Left cardiac atrium (tissue), 4 donors: ENCODE measurements at regions not wholly inside any gene's neighbourhood (a gene's known extent, or its start where the extent isn't known, plus 50 kb on each side); places are given as distances from the start of the nearest gene placed in this dataset.

Experiments used
- ATAC-seq, 2 donors: fragments of 200-7000 bp; cut with Tn5 transposase; one replicate each; pipeline ENCODE4 v1.9.1; 2020; ENCODE audit warnings: mild to moderate bottlenecking in 2 of 2, moderate library complexity in 2 of 2
- DNase-seq: peaks from one replicate; pipeline ENCODE4 v3.0.0-alpha.2; 2020
- intact Hi-C, 2 donors: fragments of 100-400 bp; cut with DNase I; formaldehyde crosslinking; loops; one replicate each; pipeline versions ENCODE4 v1.14.1 to v1.15.1; 2022 to 2023
- donor health status: DM: no; HTN: yes; CAD: no.
- donor health status: DM: no; HTN: yes; CAD: no; lungs with severe emphysema.
- donor health status: DM: yes; HTN: yes; CAD: no.
- donor health status: Dilated cardiomyopathy.

DNA sequence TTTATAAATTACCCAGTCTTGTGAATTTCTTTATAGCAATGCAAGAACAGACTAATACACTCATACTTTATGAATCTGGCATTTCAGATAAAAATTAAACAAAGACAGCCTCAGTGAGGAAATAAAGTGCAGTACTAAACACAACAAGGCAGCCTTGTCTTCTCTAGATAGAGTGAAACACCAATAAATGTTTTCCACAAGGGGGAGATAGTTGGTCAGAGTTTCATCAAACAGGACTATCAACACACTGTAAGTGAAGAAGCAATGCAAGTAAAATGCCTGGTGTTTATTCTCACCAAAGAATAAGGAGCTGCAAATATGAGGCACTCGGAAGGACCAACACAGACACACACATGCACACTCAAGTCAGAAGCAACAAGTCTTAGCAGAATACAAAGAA is 62.8 kb downstream of the FAM9B start:
- intact Hi-C loops = no loop called here
- no peak for ATAC-seq
- no peak for DNase-seq

DNA sequence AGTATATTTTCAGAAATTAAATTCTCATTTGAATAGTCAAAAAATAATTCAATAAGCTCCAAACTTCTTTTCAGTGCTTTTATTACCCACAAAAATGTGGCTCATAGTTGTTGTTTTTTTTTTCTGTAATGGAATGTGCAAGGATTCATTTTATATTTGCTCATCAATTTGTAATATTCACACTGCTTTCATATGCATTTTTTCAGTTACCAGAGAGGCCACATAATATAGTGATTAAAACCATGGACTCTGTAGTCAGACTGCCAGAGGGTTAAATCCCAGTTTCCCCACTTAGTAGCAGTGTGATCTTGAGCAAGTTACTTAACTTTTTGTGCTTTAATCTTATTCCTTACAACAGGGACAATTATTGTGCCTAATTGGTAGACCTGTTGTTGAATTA is 64.5 kb downstream of the FAM9B start:
- ATAC-seq = no peak
- intact Hi-C loops = no loop called here
- no peak for DNase-seq

DNA sequence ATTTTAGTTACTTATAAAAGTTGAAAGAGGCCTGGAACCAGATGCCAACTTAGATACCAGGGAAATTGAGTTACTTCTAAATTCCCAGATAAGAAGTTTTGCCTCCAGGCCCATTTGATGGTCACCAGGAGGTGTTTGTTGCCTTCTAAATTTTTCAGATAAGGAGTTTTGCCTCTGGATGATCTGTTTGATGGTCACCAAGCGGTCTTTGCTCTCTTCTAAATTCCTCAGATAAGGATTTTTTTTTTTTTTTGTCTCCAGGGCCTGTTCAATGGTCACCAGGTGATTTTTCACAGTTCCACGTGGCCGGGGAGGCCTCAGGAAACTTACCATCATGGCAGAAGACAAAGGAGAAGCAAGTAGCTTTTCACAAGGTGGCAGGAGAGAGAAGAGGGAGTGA is 66.5 kb downstream of the FAM9B start:
- no peak for ATAC-seq
- intact Hi-C loops = no loop called here
- DNase-seq = no peak

DNA sequence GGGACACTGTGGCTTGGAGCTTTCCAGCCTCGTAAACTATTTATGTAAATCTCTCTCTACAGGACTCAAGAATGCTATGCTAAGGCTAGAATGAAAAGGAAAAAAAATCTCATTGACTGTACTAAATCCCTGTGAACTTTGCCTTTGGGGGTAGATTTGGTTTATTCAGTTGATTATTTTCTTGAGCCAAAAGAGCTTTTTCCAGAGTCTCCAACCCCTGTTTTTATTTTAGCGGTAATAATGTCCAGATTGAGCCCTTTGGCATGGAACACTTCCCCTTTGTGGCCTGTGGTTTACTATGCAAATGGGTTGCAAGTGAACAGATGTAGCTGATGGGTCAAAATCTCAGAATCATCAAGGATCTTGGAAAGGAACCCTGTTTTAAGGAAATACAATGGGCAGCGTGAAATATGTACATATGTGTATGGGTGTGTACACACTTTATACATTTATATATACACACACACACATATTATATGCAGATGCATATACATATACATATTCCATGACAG is 72.9 kb downstream of the FAM9B start:
- intact Hi-C loops = no loop called here
- DNase-seq (no peak), ATAC-seq (no peak)

DNA sequence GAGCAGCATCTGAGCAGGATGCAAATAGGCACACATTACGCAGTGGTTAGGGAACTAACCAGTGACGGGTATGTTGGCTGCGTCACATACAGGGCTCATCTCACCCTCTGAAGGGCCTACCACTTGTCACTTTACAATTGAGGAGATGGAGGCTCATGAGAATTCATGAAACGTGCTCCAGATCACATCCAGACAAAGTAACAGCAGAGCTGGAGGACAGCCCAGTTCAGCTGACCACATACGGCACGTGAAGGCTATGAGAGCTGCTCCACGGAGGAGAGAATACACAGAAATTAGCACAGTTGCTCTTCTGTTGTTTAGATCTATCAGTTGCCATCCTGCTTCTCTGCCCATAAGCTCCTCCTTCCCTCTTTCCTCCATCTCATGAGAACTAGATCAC is 78.4 kb downstream of the FAM9B start:
- intact Hi-C loops = no loop called here
- DNase-seq (no peak), ATAC-seq (no peak)

DNA sequence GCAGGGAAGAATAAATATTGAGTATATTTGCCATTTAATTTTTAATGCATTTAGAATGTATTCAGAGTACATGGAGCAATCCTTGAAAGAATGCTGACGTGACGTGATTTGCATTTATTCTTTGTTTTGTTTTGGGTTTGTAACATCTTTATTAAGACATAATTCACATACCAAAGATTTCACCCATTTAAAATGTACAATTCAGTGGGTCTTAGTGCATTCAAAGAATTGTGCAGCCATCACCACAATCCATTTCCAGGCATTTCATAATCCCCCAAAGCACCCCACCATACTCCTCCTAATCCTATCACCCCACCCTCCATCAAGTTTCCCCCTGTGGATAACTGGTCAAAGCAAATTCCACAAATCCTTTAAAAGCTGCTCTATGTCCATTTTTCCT is 87.4 kb downstream of the FAM9B start:
- no peak for DNase-seq
- intact Hi-C loops = no loop called here
- ATAC-seq = no peak

DNA sequence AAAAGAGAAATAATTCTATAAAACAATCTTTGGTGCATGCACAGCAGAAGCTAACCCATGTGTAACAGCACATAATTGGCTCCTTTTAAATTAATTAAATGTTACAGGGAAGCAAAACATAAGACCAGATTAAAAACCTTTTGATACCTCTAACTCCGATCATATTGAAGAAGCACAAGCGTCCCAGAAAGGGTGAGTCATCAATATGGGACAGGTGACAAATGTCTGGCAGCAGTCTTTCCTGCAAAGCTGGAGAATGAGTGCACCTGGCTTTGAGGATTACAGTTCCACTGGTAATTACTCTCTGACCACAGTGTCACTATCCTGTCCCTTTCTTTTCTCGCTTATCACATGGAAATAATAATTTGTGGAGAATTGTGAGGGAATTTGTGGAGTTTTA is 94.6 kb downstream of the FAM9B start:
- ATAC-seq = no peak
- intact Hi-C loops = no loop called here
- DNase-seq = no peak

DNA sequence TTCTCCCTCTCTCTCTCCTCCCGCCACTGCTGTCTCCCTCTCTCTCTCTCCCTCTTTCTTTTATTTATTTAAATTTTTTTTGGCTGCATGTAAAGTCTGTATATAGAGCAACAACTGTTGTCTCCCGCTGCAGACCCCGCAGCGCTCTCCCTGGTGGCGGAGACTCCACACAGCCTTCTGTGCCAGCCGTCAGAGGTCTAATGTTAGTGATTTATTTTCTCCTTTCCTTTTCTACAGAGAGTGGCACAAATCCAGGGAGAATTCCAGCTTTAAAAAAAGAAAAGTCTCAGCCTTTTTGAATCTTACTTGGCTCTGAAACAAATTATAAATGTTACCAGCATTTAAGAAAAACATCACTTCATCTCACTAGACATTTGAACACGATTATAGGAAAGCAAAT is 106.2 kb downstream of the FAM9B start:
- intact Hi-C loops = no loop called here
- no peak for ATAC-seq
- DNase-seq = no peak

DNA sequence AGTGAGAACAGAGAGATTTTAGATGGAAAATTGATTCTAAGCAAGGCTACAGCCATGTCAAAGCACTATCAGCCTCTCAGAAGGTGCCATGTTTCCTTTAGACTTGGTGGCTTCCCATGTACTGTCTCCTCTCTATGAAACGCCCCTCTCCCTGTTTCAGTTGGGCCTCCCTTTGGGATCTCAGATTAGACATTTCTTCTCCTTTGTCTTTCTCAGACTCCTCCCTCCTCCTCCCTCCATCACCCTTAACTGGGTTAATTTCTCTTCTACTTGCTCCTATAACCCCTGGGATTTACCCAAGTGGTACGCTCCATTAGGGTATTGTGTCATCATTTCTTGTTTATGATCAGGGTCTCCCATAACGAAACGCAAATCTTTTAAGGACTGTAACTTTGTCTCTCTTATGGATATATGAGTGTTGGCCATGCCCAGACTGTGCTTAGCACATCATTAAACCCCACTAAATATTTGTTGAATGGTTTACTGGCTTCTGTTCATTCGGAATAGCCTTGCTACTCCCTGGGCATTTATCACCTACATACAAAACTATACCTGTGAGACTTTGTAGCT is 106.8 kb downstream of the FAM9B start:
- intact Hi-C loops = no loop called here
- no peak for ATAC-seq

DNA sequence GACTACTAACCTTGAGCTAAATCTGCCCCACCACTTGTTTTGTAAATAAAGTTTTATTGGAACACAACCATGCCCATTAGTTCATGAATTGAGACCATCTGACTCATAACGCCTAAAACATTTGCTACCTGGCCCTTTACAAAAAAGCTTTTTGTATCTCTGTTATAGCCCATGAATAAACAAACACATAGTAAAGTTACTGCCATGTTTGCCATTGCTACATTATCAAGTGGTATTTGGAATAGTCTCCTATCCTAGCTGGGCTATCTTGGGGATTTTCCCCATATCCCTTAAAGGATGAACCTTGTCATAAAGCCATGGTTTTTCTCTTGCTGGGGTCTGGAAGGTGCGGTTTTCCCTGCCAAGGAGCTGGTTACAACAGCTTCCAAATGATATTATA is 112.3 kb downstream of the FAM9B start:
- ATAC-seq (no peak), DNase-seq (no peak)
- intact Hi-C loops = no loop called here

More for the DNA sequence above, 106.8 kb downstream of the FAM9B start:
- no peak for DNase-seq

DNA sequence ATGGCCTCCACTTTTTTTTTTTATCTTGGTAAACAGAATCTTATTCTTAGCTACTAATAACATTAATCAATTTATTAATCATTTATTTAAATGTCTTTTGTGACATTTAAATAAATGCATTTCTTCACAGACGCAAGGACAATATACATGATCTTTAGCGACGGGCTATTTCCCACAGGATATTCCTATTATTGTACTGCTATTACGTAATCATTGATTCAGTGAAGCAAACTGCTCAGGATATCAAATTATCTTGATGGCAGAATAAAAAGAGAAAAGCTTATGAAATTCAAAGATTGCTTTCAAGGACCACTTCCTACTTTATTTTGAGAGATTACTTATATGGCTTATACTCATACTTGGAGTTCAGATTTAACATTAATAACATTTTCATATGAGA is 114.1 kb downstream of the FAM9B start:
- ATAC-seq = no peak

DNA sequence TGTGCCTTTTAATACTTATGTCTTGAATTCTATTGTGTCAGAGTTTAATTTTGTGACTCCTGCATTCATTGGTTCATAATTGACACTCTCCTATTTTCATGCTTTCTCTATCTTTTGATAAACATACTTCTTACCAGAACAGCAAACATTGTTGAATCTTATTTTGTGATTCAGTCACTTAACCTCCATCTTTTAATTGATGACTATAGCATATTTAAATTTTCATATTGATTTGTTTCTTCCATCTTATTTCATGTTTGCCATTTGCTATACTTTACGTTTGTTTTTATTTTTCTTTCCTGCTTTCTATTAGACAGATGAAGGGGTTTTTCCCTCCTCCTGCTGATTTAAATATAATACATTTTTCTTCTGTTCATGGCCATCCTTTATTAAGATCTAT is 115.5 kb upstream of the FAM9A start:
- ATAC-seq = no peak
- intact Hi-C loops = no loop called here

More for the DNA sequence above, 114.1 kb downstream of the FAM9B start:
- DNase-seq = no peak
- intact Hi-C loops = no loop called here

DNA sequence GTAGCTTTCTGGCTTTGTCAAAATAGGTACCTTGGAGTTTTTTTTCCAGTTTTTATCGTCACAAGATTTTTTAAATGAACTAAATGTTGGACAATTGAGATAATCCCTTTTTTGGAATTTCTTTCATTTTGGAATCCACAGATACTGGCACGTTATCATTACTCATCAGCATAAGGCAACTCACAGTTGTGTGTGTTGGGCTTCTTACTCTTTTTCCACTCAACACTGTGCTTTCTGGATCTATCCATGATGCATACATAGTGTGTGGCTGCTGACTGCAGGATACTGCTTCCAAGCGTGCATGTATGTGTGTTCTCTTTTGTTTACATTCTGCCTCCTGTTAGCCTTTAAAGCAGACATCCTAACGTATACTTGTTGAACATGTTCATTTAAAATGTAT is 113.5 kb upstream of the FAM9A start:
- intact Hi-C loops = no loop called here
- DNase-seq (no peak), ATAC-seq (no peak)

More for the DNA sequence above, 115.5 kb upstream of the FAM9A start:
- DNase-seq = no peak

DNA sequence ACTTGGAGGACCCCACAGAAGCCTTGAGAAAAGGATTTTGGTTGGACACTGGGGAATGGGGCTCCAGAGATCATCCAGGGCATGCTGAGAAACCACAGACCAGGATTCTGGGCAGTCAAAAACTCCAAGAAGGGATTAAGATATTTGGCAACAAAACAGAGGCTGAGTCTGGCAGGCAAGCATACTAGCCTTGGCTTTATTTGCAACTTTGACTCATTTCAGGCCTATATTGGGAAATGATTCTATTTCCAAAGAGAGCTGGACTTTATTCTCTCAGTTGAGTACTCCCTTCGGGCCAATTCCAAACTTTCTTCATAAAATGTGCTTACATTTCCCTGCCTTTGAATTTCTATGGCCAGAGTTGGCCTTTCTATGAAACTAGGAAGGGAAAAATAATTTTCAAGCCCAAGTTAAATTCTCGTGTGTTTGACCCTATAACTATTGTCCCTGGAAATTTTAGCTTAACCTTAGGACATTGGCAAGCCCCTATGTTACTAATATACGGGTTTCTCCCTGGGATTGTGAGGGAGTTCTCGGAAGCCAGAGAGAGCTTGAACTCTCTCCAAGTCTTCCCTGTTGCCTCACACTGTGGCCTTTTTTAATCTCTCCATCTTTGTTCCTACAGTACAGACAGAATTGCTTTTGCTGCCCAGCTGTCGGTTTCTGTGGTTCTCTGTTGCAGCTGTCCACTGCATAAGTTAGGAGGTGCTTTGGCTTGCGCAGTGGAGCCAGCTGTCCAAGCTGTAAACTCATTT is 112.6 kb upstream of the FAM9A start:
- intact Hi-C loops = no loop called here
- DNase-seq (peak; percentile 21), ATAC-seq (peak; percentile 85 to 86)

DNA sequence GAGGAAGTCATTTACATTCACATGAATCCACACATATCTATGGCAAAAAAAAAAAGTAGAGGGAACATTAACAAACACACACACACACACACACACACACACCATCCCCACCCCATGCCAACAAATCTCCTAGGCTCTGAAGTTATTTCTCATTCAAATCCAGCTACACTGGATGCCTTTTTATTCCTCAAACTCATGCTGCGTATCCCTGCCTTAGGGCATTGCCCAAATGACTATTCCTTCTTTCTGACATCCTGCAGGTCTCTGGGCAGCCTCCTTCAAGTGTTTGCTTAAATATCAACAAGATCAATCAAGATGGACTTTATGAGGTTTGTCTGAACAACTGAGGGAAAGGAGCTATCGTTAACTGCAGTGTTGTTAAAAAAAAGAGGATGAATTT is 106.5 kb upstream of the FAM9A start:
- no peak for ATAC-seq
- intact Hi-C loops = no loop called here
- no peak for DNase-seq

DNA sequence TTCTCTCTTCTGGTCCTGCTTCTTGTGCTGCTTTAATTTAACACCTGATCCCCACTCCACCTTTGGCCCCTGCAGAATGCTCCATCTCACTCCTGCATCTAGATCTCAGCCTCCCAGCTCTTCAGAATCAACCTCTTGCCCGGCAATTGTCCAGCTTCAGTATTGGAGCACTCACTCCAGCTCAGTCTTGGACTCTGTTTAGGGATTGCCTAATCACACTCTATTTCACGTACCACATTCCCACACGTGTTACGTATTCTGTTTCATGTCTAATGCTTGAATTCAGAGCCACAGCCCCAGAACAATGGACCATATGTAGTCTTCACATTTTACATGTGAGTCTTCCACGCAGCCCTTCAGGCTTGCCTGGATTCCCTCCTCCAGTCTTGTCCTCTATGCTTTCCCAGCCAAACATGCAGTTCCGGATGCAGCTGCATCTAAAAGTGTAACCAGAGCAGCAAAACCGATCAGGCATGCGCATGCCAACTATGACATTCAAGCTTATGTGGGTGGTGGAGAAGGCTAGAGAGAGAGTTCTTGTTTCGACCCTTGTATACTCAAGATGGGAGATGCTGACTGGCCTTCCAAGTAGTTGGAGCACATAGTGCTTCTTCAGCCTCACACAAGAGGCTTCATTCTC is 105.2 kb upstream of the FAM9A start:
- intact Hi-C loops = no loop called here
- ATAC-seq (peak in 1 of 2 donors; percentile 34), DNase-seq (no peak)

DNA sequence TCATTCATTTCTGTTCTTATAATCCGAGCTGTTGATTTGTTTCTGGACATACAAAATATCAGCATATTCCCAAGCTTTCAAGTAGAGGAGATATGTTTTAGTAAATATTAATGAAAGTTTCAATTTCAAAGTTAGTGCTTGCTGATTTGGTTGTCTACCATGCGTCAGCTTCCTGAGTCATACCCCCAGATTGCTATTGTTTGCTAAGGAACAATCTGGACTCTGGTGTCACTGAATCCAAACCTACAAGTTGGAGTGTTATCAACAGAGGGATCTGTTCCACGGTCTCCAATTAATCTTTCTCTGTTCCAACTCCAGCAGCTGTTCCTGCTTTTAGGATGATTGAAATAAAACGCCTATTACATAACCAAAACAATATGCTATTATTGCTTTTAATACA is 96.1 kb upstream of the FAM9A start:
- intact Hi-C loops = no loop called here
- no peak for DNase-seq

DNA sequence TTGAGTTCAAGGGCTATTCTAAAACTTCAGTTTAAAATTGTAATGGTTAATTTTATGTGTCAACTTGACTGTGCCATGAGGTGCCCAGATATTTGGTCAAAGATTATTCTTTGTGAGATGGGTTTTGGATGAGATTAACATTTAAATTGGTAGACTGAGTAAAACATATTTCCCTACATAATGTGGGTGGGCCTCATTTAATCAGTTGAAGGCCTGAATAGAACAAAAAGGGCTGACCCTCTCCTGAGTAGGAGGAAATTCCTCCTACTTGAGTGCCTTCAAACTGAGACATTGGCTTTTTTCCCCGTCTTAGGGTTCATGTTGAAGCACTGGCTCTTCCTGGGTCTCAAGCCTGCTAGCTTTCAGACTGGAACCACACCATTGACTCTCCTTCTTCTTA is 89.6 kb upstream of the FAM9A start:
- ATAC-seq (no peak), DNase-seq (no peak)
- intact Hi-C loops = no loop called here

More for the DNA sequence above, 96.1 kb upstream of the FAM9A start:
- ATAC-seq = no peak

DNA sequence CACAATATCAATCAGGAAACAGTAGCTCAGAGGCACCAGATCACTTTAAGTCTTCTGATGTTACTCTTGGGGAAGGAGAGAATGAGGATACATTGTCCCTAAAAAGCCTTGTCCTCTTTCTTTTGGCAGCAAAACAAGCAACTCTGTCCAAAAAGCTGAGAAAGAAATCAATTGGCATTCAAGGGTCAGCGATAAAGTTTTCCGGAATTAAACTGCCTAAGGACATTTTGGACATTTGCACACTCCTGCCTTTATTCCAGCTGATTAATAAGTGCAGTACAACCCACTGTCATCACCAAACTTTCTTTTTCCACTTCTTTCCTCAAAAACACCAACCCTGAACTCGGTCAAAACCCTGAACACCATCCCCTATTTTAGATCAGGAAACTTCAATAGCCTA is 85.8 kb upstream of the FAM9A start:
- intact Hi-C loops = no loop called here
- ATAC-seq (peak in 1 of 2 donors; percentile 63), DNase-seq (no peak)

DNA sequence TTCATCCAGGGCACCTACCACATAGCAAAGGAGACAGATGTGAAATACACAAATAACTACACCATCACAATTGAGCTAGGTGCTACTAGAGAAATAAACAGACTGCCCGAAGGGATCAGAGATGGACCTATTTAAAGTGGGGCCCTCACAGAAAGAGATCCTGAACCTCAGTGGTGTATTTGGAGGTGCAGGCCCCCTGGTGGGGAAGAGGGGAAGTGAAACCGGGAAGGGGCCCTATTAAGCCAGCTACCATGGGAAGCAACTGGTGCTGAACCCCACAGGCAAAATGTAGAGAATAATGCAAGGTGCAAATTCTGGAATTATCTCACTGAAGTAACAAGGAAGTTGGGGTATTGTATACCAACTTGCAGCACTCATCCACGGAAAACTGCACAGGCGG is 78.6 kb upstream of the FAM9A start:
- intact Hi-C loops = no loop called here
- DNase-seq = no peak
- no peak for ATAC-seq

DNA sequence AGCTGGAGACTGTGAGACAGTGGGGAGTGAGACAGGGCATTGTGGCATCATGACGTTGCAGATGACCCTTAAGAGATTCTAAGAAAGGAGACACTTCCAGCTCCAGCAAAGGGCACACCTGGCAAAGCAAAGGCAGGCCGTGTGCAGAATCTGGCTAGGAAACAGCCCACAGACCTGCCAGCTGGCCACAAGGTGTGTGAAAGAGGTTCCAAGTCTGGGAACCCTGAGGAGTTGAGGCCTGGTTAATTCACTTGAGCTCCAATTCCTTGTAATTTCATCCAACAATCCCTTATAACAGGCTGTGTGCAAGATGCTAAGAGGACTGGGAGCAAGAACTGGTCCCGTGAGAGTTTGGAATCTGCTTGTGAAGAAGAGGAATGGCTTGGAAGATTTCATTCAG is 72.8 kb upstream of the FAM9A start:
- ATAC-seq (no peak), DNase-seq (no peak)
- intact Hi-C loops = no loop called here
